ENCODE measurements at regions not wholly inside any gene's neighbourhood (a gene's known extent, or its start where the extent isn't known, plus 50 kb on each side); places are given as distances from the start of the nearest gene placed in this dataset.
"Not testable (repeated sequence)": the region's sequence is repeated elsewhere in the genome, so short reads cannot be mapped to it uniquely, and the experiment has no call there.

DNA sequence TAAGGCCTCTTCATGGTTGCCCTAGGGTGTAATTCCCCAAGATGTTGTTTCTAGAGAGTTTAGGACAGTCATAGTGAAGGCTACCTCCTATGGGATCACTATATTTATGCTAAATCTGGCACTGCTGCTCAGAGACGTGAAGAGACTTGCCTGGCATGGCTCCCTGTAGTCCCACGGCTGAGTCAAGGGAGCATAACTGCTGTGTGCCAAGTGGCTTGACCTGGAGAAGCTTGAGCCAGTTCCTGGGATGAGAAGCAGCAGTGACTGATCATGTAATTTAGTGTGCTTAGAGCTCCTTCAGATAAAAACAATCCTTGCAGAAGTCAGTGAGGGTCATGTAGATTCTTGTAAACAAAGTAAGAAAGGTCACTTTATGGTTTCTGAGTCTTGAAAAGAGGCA is 68.9 kb upstream of the TSPAN2 start:
- no peak overlapping the region for H3K4me3 ChIP-seq
- H3K27ac ChIP-seq, result no peak overlapping the region

DNA sequence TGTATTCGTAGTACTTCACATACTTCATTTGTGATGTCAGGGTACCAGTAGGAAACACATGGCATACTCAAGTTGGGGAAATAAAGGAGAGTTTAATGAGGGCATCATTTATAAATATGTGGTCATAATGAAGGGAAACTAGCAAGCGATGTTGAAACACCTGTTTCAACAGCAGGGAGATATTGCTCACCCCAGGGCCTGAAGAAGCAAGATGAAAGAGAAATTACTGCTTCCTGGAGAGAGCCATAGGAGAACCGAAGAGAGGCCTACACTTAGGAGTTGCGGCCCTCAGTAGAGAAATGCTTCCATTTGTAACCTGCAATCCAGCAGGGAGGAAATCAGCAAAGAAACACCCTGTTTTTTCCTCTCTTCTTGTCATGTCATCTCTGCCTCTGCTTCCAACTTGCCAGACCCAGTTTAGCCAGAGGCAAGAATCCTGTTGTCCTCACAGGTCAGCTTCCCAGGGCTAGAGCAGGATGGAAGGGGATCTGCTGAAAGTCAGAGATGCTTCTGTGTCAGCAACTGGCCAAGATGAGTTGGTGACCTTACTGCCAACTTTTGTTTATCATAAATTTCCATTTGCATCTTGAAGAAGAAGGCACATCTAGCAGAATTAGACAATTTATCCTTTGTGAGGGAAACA is 67.6 kb upstream of the TSPAN2 start:
- Histone ChIP-seq H3K4me3 (no peak overlapping the region), H3K27ac (no peak overlapping the region)

DNA sequence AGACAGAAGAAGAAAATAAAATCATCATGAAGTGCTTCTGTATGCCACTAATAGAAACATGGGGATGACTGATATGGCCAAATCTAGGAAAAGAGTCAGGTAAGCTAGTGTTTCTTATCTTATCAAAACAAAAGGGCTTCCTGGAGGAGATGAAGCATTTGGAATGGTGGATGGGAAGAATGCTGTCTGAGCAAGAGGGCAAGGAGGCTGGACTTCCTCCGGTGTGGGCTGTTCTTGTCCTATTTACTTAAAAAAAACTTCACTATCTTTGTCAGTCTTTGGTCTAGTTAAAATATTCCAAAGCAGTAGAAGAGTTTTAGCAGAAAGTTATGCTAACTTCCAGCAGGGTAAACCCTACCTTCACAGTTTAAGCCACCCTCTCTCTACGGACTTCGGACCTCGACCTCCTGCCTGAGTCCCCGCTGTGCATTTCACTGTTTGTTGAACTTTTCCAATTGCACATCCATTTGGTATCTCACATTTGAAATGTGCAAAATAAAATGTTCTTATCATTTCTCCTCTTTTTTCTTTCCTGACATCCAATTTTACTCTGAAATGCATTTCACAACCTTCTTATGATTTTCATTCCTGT is 64.8 kb upstream of the TSPAN2 start:
- Histone ChIP-seq H3K4me3 (no peak overlapping the region), H3K27ac (no peak overlapping the region)

DNA sequence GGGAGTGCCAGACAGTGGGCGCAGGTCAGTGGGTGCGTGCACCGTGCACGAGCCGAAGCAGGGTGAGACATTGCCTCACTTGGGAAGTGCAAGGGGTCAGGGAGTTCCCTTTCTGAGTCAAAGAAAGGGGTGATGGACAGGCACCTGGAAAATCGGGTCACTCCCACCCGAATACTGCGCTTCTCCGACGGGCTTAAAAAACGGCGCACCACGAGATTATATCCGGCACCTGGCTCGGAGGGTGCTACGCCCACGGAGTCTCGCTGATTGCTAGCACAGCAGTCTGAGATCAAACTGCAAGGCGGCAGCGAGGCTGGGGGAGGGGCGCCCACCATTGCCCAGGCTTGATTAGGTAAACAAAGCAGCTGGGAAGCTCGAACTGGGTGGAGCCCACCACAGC is 58.6 kb upstream of the TSPAN2 start:
- not testable (repeated sequence) for H3K4me3 ChIP-seq, H3K27ac ChIP-seq

DNA sequence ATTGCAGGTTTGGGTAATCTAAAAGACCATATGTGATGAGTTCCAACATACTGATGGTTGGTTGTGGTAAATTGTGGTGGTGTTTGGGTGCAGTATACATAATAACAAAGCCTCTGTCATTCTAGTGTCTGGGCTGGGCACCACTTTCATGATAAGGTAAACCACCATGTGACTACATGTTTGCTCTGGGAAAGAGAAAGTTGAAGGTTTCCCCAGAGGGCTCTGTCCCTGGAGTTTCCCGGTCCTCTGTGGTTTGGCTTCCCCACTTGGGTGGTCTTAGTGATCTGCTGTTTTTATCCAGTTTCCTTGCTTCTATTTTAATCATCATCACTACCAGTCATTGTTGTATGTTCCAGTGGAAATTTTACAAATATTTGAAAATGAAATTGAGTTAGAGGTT is 55.9 kb upstream of the TSPAN2 start:
- Histone ChIP-seq H3K4me3 (no peak overlapping the region), H3K27ac (no peak overlapping the region)

DNA sequence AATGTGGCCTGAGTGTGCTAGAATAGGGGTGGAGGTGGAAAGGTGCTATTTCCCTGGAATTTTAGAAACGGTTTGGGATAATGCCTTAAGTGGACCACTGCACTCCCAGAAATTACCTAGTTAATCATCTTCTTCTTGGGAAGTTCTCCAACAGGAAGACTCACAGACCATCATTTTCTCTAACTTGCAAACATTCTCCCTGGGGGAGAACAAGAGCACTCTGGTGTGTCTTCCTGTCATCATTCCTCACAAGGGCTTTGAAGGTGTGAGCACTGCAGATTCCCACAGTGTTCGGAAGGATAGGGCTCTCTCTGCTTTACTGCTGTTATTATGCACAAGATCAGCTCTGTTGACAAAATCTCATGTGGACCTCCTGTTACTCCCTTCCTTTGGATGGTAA is 54.9 kb upstream of the TSPAN2 start:
- H3K27ac ChIP-seq, result no peak overlapping the region
- H3K4me3 ChIP-seq, result no peak overlapping the region

DNA sequence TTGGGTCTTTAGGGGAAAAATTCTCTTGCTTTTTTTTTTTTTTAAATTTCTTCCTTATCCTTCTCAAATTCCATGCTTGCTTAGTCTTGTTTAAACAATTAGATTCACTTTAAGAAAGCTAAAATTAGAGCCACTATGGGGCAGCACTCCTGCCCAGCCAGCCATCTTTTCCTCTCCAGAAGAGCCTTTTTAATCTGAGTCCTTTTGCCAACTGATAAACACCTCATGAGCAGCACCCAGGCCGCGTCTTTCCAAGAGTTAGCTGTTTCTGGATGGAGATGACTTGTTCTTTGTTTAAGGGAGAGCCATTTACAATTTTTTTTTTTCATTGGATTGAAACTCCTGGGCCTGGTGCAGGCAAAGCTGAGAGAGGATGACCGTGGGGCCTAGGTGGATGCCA is 53.3 kb upstream of the TSPAN2 start:
- Histone ChIP-seq H3K27ac (no peak overlapping the region), H3K4me3 (no peak overlapping the region)

DNA sequence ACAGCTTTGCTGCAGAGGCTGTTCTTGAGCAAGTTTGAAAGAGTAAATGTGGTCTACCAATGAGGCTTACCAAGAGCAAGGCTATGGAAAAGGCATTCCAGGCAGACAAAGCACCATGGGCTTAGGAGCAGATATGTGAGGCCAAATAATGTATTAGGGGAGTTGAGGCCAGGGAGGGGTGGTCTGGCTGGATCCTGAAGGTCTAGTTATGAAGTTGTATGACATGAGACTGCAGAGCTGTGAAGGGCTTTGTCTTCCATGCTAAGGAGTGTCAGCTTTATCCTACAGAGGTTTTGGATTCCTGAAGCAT is 51.8 kb upstream of the TSPAN2 start:
- Histone ChIP-seq H3K4me3 (no peak overlapping the region), H3K27ac (no peak overlapping the region)

DNA sequence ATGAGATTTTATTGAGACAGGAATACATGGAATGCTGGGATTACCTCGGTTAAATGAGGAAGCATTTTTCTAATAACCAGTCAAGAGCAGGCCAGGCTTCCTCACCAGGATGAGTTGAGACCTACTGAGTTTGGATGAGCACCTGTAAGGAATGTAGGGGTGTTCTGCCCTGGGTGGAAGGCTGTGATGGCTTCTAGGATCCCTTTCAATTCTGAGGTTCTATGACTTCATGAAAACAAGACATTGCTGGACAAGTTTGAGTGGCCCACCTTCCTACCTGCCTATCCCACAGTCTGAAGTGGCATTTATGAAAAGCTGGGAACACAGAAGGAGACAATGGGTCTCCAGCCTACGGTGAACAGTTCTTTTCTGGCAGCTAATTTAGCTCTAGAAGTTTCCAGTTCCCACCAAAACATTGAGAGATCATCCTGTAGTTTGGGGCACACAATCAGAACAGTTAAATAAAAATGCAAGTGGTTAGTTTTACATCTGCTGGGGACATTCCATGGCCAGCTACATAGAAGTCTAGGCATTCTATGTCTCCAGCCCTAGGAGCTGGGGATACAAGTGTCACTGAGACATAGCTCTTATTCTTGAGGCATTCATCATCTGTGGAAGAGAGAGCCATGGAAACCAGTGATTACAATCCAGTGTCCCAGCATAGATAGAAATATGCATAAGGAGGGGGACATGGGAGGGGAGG is 51.3 kb upstream of the TSPAN2 start:
- H3K27ac ChIP-seq, result no peak overlapping the region
- H3K4me3 ChIP-seq, result no peak overlapping the region

DNA sequence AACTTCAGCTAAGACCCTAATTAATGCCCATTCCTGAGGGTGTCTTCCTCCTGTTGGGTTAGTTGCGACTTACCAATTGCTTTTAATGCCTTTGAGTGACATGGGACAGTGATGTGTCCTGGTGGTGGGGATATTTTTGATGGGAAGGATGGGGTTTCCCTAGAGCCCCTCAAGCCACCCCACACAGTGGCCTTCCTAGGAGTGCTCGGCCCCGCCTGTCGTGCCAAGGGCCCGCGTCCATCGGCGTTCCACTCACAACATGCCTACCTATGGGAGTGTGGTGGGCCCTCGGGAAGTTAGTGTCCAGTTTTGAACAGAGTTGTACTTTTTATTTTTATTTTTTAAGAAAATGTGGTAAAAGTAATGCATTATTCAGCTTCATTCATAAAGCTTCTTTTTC is 50.1 kb upstream of the TSPAN2 start:
- Histone ChIP-seq H3K27ac (no peak overlapping the region), H3K4me3 (no peak overlapping the region)

All from skin epidermis (tissue), 12 donors.